Tibial artery (tissue), 4 donors: ENCODE measurements at regions not wholly inside any gene's neighbourhood (a gene's known extent, or its start where the extent isn't known, plus 50 kb on each side); places are given as distances from the start of the nearest gene placed in this dataset.
"Not testable (repeated sequence)": the region's sequence is repeated elsewhere in the genome, so short reads cannot be mapped to it uniquely, and the experiment has no call there.

Source experiments
- DNase-seq, 2 donors: peaks; one replicate each; pipeline ENCODE4 v3.0.0-alpha.2; 2019
- H3K27ac ChIP-seq, 2 donors: fragments of 200-600 bp; sonication (generic) in 1 of 2; 1 replicate in 1 of 2; 2 replicates in 1 of 2; pipeline ENCODE4 v1.5.1; 2018 to 2019; ENCODE audit warnings: mild to moderate bottlenecking in 1 of 2
- H3K27me3 ChIP-seq, 2 donors: fragments of 200-600 bp; sonication (generic) in 1 of 2; one replicate each; pipeline versions ENCODE4 v1.5.1 to v1.6.0; 2016 to 2019
- H3K36me3 ChIP-seq, 3 donors: fragments of 200-600 bp; sonication (generic) in 2 of 3; one replicate each; pipeline ENCODE4 v1.5.1; 2016 to 2019; ENCODE audit warnings: mild to moderate bottlenecking in 2 of 3
- H3K4me1 ChIP-seq, 4 donors: fragments of 200-600 bp; sonication (generic) in 2 of 4; 1 replicate in 3 of 4; 2 replicates in 1 of 4; pipeline ENCODE4 v1.5.1; 2016 to 2019
- H3K4me3 ChIP-seq, 2 donors: fragments of 200-600 bp; sonication (generic) in 1 of 2; 1 replicate in 1 of 2; 2 replicates in 1 of 2; pipeline ENCODE4 v1.5.1; 2018 to 2019; ENCODE audit warnings: mild to moderate bottlenecking in 2 of 2
- H3K9me3 ChIP-seq, 3 donors: fragments of 200-600 bp; sonication (generic) in 1 of 3; one replicate each; pipeline ENCODE4 v1.5.1; 2016 to 2019
- CTCF ChIP-seq, 2 experiments: fragments of 200-600 bp in 1 of 2; fragments of 450-650 bp in 1 of 2; IDR thresholded peaks; one replicate each; pipeline ENCODE4 v1.5.1; 2017 to 2019; ENCODE audit warnings: antibody characterized with exemption in 2 of 2, mild to moderate bottlenecking in 1 of 2, moderate library complexity in 1 of 2
- intact Hi-C: fragments of 100-400 bp; cut with DNase I; formaldehyde crosslinking; loops from one replicate; pipeline ENCODE4 v1.15.0; 2023; ENCODE audit warnings: low total_unique reads

GRCh38 chr9:29435368-29435767 lies 1862.1 kb upstream of the C9orf72 start:
- no peaks in the 10 kb centered on the region for H3K36me3 ChIP-seq
- no peak overlapping the region for H3K4me3 ChIP-seq
- H3K27ac ChIP-seq, result no peak overlapping the region
- TF ChIP-seq CTCF (IDR thresholded peaks at IDR 0.05), result no peak
- intact Hi-C loops, result no loop called here
- no peak for DNase-seq
- no peaks in the 10 kb centered on the region for H3K27me3 ChIP-seq
- H3K9me3 ChIP-seq, result no peaks in the 10 kb centered on the region
- H3K4me1 ChIP-seq, result no peaks in the 10 kb centered on the region

- H3K36me3 ChIP-seq, result no peaks in the 10 kb centered on the region
- no peaks in the 10 kb centered on the region for H3K4me1 ChIP-seq
- intact Hi-C loops, result no loop called here
- no peak overlapping the region for H3K27ac ChIP-seq
- no peaks in the 10 kb centered on the region for H3K9me3 ChIP-seq
- H3K27me3 ChIP-seq, result no peaks in the 10 kb centered on the region
- no peak for DNase-seq
- no peak for TF ChIP-seq CTCF (IDR thresholded peaks at IDR 0.05)
- no peak overlapping the region for H3K4me3 ChIP-seq
Observed at GRCh38 chr9:29437526-29437925, 1864.2 kb upstream of the C9orf72 start.

GRCh38 chr9:29439961-29440360 lies 1866.7 kb upstream of the C9orf72 start:
- TF ChIP-seq CTCF (IDR thresholded peaks at IDR 0.05), result no peak
- no peak overlapping the region for H3K27ac ChIP-seq

GRCh38 chr9:29440449-29440848 lies 1867.2 kb upstream of the C9orf72 start:
- no peak for DNase-seq
- intact Hi-C loops, result no loop called here
- no peaks in the 10 kb centered on the region for H3K36me3 ChIP-seq

More at GRCh38 chr9:29439961-29440360, 1866.7 kb upstream of the C9orf72 start:
- Histone ChIP-seq H3K9me3 (no peaks in the 10 kb centered on the region), H3K36me3 (no peaks in the 10 kb centered on the region), H3K27me3 (no peaks in the 10 kb centered on the region), H3K4me1 (no peaks in the 10 kb centered on the region), H3K4me3 (no peak overlapping the region)
- no peak for DNase-seq
- intact Hi-C loops, result no loop called here

GRCh38 chr9:29445751-29446150 lies 1872.5 kb upstream of the C9orf72 start:
- H3K36me3 ChIP-seq, result no peaks in the 10 kb centered on the region
- H3K27ac ChIP-seq, result no peak overlapping the region
- no peaks in the 10 kb centered on the region for H3K4me1 ChIP-seq
- no peak for TF ChIP-seq CTCF (IDR thresholded peaks at IDR 0.05)
- intact Hi-C loops, result no loop called here
- H3K4me3 ChIP-seq, result no peak overlapping the region
- no peak for DNase-seq
- no peaks in the 10 kb centered on the region for H3K27me3 ChIP-seq
- no peaks in the 10 kb centered on the region for H3K9me3 ChIP-seq

More at GRCh38 chr9:29440449-29440848, 1867.2 kb upstream of the C9orf72 start:
- no peak overlapping the region for H3K27ac ChIP-seq
- no peaks in the 10 kb centered on the region for H3K9me3 ChIP-seq
- no peaks in the 10 kb centered on the region for H3K27me3 ChIP-seq
- H3K4me3 ChIP-seq, result no peak overlapping the region
- H3K4me1 ChIP-seq, result no peaks in the 10 kb centered on the region
- no peak for TF ChIP-seq CTCF (IDR thresholded peaks at IDR 0.05)

- TF ChIP-seq CTCF (IDR thresholded peaks at IDR 0.05), result no peak
- intact Hi-C loops, result no loop called here
Observed at GRCh38 chr9:29449306-29449705, 1876.0 kb upstream of the C9orf72 start.

GRCh38 chr9:29450343-29450875 lies 1877.1 kb upstream of the C9orf72 start:
- H3K4me3 ChIP-seq, result not testable (repeated sequence)

More at GRCh38 chr9:29449306-29449705, 1876.0 kb upstream of the C9orf72 start:
- DNase-seq, result no peak
- no peaks in the 10 kb centered on the region for H3K27me3 ChIP-seq
- H3K4me3 ChIP-seq, result no peak overlapping the region
- no peaks in the 10 kb centered on the region for H3K9me3 ChIP-seq
- no peaks in the 10 kb centered on the region for H3K4me1 ChIP-seq
- H3K27ac ChIP-seq, result no peak overlapping the region
- H3K36me3 ChIP-seq, result no peaks in the 10 kb centered on the region

More at GRCh38 chr9:29450343-29450875, 1877.1 kb upstream of the C9orf72 start:
- H3K4me1 ChIP-seq, DNase-seq, H3K36me3 ChIP-seq, H3K27ac ChIP-seq, H3K9me3 ChIP-seq, H3K27me3 ChIP-seq, intact Hi-C loops: not testable (repeated sequence)
